Glutamatergic neuron (in vitro differentiated cells): ENCODE measurements at regions not wholly inside any gene's neighbourhood (a gene's known extent, or its start where the extent isn't known, plus 50 kb on each side); places are given as distances from the start of the nearest gene placed in this dataset.

Experiments used
- DNase-seq: peaks from one replicate; pipeline ENCODE4 v3.0.0; 2022
- H3K27ac Mint-ChIP-seq: one replicate; pipeline ENCODE4 v1.8.0; 2020; ENCODE audit warnings: mild to moderate bottlenecking, mixed read lengths, inconsistent platforms; ENCODE audit not compliant: unreplicated experiment
- H3K27me3 Mint-ChIP-seq: one replicate; pipeline ENCODE4 v1.8.0; 2020; ENCODE audit warnings: mild to moderate bottlenecking, moderate library complexity, mixed read lengths, inconsistent platforms; ENCODE audit not compliant: unreplicated experiment
- H3K36me3 Mint-ChIP-seq: one replicate; pipeline ENCODE4 v1.8.0; 2020; ENCODE audit warnings: mild to moderate bottlenecking, mixed read lengths, inconsistent platforms; ENCODE audit not compliant: unreplicated experiment
- H3K4me1 Mint-ChIP-seq: one replicate; pipeline ENCODE4 v1.8.0; 2020; ENCODE audit warnings: mild to moderate bottlenecking, low read depth, mixed read lengths, inconsistent platforms; ENCODE audit not compliant: unreplicated experiment
- H3K4me3 Mint-ChIP-seq: one replicate; pipeline ENCODE4 v1.8.0; 2020; ENCODE audit warnings: mild to moderate bottlenecking, mixed read lengths, inconsistent platforms; ENCODE audit not compliant: unreplicated experiment
- H3K9me3 Mint-ChIP-seq: one replicate; pipeline ENCODE4 v1.8.0; 2020; ENCODE audit warnings: mild to moderate bottlenecking, moderate library complexity, mixed read lengths, inconsistent platforms; ENCODE audit not compliant: unreplicated experiment
- CTCF ChIP-seq: fragments of 200-600 bp; sonication (generic); IDR thresholded peaks from one replicate; pipeline ENCODE4 v1.5.0; 2021; ENCODE audit not compliant: partially characterized antibody, unreplicated experiment

DNA sequence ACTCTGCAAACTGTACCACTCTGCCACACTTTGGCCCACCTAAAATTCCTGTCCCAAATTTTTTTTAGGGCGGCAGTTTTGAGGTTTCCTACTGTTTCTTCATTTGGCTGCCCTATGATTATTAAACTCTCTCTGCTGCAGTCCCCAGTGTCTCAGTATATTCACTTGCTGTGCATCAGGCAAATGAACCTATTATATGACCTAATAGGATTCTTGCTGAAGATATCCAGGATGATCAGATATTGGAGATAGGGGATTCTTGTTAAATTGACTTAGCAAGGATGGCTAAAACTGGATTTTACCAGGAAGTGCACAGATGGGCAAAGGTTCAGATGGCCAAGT is 410.8 kb upstream of the DDI1 start:
- DNase-seq, result no peak
- no peaks in the 10 kb centered on the region for H3K27me3 Mint-ChIP-seq
- H3K27ac Mint-ChIP-seq, result no peak overlapping the region
- no peaks in the 10 kb centered on the region for H3K9me3 Mint-ChIP-seq
- no peak overlapping the region for H3K4me3 Mint-ChIP-seq
- no peaks in the 10 kb centered on the region for H3K36me3 Mint-ChIP-seq
- TF ChIP-seq CTCF, result no peak
- H3K4me1 Mint-ChIP-seq, result no peaks in the 10 kb centered on the region

DNA sequence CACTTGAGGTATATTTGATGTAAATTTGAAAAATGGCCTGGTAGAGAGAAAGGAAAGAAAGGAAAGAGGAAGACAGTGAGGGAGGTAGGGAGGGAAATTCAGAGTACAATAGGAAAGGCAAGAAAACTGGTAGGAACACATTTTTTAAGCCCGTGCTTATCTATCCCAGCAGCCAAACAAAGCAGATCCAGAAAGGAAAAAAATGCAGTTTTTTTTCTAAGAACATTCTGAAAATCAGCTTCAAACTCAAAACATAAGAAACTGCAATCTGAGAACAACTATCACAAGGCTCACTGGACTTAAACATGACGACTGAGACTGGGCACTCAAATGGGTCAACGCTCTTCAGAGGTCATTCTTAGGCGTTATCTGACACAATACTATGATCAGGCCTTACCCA is 408.3 kb upstream of the DDI1 start:
- no peaks in the 10 kb centered on the region for H3K9me3 Mint-ChIP-seq
- no peaks in the 10 kb centered on the region for H3K36me3 Mint-ChIP-seq
- H3K4me3 Mint-ChIP-seq, result no peak overlapping the region
- no peaks in the 10 kb centered on the region for H3K4me1 Mint-ChIP-seq
- DNase-seq, result no peak
- no peaks in the 10 kb centered on the region for H3K27me3 Mint-ChIP-seq
- H3K27ac Mint-ChIP-seq, result no peak overlapping the region
- no peak for TF ChIP-seq CTCF

DNA sequence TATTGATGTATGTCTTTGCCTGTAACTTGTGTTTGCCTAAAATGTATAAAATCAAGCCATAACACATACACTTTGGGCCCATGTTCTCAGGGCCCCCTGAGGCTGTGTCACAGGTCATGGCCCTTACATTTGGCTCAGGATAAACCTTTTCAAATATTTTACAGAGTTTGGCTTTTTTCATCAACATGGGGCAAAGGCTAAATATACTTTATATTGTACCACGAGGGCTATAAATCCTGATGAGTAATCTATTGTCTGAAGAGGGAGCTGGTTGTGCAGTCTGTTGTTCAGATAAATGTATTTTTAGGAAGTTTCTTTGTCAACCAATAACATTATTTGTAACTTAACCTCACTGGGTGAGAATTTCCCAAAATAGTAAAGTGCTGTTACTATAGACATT is 404.6 kb upstream of the DDI1 start:
- TF ChIP-seq CTCF, result no peak
- Mint-ChIP-seq H3K27ac (no peak overlapping the region), H3K36me3 (no peaks in the 10 kb centered on the region), H3K4me3 (no peak overlapping the region), H3K27me3 (no peaks in the 10 kb centered on the region), H3K9me3 (no peaks in the 10 kb centered on the region), H3K4me1 (no peaks in the 10 kb centered on the region)
- DNase-seq, result no peak

DNA sequence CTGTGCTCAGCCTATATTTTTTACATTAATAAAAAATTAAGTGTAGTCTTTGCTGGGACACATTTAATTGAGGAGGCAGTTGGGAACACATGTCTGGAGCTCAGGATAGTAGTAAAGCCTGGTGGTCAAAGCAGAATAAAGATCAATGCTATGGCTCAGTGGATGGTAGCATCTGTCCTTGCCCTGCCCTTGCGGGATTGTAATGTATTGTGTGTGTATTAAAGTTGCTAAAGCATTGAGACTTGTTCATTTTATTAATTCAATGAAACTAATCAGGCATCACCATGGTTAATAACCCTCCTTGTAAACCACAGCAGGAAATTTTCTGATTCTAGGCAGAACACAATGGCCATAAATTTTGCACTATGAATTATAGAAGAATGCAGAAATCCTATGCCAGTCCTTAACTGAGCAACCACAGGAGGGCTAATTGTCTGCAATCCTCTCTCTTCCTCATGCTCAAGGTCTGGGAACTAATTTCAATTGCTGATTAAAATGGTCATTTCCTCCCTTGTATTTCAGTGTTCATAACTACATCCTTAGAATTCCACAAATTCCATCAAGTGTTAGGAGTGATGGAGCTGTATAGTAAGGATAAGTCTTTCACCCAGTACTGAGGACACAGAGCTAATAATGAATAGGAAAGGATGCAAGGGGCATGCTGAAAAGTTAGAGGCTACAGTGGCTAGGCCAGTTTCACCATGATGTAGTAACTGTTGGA is 403.2 kb upstream of the DDI1 start:
- DNase-seq, result no peak
- no peak for TF ChIP-seq CTCF
- Mint-ChIP-seq H3K4me3 (no peak overlapping the region), H3K27ac (no peak overlapping the region), H3K36me3 (no peaks in the 10 kb centered on the region), H3K27me3 (no peaks in the 10 kb centered on the region), H3K9me3 (no peaks in the 10 kb centered on the region), H3K4me1 (peaks cover 3% of the 10 kb centered on the region)

- H3K4me1 Mint-ChIP-seq, result peaks cover 3% of the 10 kb centered on the region
- TF ChIP-seq CTCF, result no peak
- H3K9me3 Mint-ChIP-seq, result no peaks in the 10 kb centered on the region
- no peaks in the 10 kb centered on the region for H3K27me3 Mint-ChIP-seq
- no peak overlapping the region for H3K27ac Mint-ChIP-seq
- no peaks in the 10 kb centered on the region for H3K36me3 Mint-ChIP-seq
- DNase-seq, result no peak
- H3K4me3 Mint-ChIP-seq, result no peak overlapping the region
These were observed 402.4 kb upstream of the DDI1 start for GRCh38 chr11:103633819-103634590.
